Kidney glomerular epithelial cell (primary cell): ENCODE measurements at regions not wholly inside any gene's neighbourhood (a gene's known extent, or its start where the extent isn't known, plus 50 kb on each side); places are given as distances from the start of the nearest gene placed in this dataset.

Experiments used
- DNase-seq: peaks from one replicate; lab custom pipeline; 2025; lab: John Stamatoyannopoulos, UW

GRCh38 chr13:93140912-93141311 is 85.7 kb upstream of the GPC6 start:
- no peak for DNase-seq

DNA sequence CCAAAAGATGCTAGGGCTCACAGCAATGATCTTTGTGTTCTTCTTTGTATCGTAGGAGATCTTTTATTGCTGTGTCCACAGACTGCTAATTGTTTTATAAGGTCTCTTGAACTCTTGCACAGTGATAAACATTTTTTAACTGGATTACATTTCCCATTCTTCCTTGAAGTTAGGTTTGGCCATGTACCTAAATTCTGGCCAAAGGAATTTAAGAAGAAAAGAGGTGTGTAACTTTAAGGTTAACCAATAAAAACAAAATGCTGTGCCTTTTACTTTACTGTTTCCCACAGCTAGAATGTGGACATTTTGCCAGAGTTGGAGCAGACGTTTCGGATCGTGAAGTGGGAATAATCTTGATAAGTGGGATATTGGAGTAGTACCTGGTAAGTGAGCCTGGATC is 82.6 kb upstream of the GPC6 start:
- no peak for DNase-seq

GRCh38 chr13:93145199-93145598 is 81.4 kb upstream of the GPC6 start:
- DNase-seq = no peak

DNA sequence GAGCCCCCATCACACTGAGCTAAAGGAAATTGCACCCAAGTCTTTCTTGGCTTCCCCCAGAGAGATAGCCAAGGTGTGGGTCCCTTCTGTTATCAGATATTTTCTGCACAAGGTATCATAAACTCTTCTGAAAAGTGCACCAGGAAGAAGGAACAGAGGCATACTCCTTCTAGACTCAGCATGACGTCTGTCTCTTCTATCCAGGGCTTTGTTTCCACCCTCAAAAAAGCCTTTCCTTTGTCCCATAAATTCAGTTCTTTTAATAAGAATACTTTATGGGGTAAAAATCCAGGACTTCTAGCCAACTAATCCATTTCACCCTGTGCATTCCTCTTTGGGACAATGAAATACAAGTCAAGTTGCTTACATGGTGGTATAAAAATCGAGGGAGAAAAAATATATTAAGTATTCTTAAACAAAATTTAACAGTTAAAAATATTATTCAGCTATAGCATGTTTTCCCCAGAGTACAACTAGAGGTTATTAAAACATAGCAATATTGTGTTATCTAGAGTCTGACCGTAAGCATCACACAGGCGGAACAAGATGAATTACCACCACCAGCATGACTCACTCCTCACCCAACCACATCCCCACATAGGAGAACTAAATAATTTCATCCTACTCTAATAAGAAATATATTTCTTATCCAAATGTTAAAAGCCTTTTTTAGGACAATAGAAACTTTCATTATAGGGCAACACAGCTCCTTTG is 79.9 kb upstream of the GPC6 start:
- DNase-seq = peak; percentile 86

GRCh38 chr13:93147298-93147645 is 79.3 kb upstream of the GPC6 start:
- DNase-seq = peak; percentile 86

GRCh38 chr13:93147946-93148345 is 78.7 kb upstream of the GPC6 start:
- DNase-seq = no peak

DNA sequence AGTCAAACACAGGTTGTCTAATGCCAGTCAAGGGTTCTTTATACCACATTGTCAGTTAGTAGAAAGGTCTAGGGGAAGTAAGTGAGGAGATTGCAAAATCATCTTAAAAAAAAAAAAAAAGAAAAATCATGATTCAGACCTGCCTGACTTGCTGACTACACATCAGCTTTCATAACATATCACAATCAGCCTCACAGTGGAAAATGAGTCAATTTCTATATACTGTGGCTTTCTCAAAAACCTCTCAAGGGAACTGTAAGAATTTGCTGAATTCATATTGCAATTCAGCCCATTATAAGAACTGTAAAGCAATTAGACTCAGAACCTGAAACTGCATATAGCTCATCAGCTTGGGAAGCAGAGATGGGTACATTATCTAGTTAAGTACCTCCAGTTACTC is 75.3 kb upstream of the GPC6 start:
- peak; percentile 52 for DNase-seq

DNA sequence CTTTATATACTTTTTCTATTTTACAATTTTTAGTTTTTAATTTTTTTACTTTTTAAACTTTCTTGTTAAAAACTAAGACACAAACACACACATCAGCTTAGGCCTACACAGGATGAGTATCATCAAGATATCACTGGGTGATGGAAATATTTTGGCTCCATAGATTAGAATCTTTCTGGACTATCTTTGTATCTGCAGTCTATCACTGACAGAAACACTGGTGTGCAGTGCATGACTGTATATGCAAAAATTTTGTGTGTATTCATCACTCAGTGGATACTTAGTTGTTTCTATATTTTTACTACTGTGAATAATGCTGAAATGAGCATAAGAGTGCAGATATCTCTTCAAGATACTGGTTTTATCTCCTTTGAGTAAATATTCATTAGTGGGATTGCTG is 68.0 kb upstream of the GPC6 start:
- no peak for DNase-seq

GRCh38 chr13:93169980-93170379 is 56.6 kb upstream of the GPC6 start:
- DNase-seq = peak; percentile 74

- DNase-seq = no peak
Measured at GRCh38 chr13:93172109-93172508, 54.5 kb upstream of the GPC6 start.

GRCh38 chr13:93173654-93174053 is 53.0 kb upstream of the GPC6 start:
- no peak for DNase-seq

GRCh38 chr13:93174260-93174659 is 52.3 kb upstream of the GPC6 start:
- no peak for DNase-seq
